GM18498 (cell line): ENCODE measurements at regions not wholly inside any gene's neighbourhood (a gene's known extent, or its start where the extent isn't known, plus 50 kb on each side); places are given as distances from the start of the nearest gene placed in this dataset.

Experiments used
- ATAC-seq: cut with Tn5 transposase; IDR thresholded peaks from one replicate; pipeline ENCODE4 v1.9.1; 2021; ENCODE audit warnings: mild to moderate bottlenecking, moderate library complexity; ENCODE audit not compliant: unreplicated experiment

- ATAC-seq = no peak
These were observed 65.8 kb upstream of the CHD1 start for GRCh38 chr5:98994611-98995010.

DNA sequence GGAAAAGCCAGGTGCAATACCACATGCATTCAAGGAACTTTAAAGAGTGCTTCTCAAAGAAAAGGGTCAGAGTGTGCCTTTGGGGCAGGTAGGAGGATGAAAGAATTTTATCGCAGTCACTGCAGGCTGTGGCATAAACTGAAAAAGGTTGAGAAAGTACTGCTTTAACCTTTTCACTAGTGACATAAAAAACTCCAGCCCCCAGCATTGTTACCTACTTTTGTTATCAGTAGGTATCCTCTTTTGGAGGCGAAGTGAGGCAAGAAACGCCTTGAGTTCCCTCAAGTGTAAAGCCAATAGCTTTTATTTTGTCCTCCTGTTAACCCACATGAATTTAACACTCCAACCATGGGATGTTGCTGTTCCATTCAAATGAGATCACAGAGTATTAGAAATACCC lies 64.7 kb upstream of the CHD1 start:
- no peak for ATAC-seq

GRCh38 chr5:98992552-98992951 lies 63.7 kb upstream of the CHD1 start:
- no peak for ATAC-seq

DNA sequence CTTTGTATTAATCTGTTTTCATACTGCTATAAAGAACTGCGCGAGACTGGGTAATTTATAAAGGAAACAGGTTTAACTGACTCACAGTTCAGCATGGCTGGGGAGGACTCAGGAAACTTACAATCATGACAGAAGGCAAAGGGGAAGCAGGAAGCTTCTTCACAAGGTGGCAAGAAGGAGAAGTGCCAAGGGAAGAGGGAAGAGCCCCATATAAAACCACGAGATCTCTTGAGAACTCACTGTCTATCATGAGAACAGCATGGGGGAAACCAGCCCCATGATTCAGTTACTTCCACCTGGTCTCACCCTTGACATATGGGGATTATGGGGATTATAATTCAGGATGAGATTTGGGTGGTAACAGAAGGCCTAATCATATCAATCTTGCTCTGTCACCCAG lies 60.9 kb upstream of the CHD1 start:
- no peak for ATAC-seq

DNA sequence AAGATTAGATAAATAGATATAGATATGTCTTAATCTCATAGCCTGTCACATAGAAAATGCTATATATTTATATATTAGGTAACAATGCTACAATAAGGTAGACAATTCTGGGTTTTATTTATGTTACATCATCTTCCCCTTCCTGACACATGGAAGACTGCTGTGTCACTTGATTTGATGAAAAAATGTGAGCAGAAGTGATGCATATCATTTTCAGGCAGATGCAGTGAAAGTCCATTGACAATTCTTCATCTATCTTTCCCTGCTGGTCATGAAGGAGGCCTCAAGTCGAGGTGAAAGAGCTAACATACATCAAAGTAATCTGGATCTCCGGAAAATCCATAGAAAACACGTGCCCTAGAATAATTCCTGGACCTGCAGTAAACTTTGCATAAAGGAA lies 57.8 kb upstream of the CHD1 start:
- ATAC-seq = no peak

DNA sequence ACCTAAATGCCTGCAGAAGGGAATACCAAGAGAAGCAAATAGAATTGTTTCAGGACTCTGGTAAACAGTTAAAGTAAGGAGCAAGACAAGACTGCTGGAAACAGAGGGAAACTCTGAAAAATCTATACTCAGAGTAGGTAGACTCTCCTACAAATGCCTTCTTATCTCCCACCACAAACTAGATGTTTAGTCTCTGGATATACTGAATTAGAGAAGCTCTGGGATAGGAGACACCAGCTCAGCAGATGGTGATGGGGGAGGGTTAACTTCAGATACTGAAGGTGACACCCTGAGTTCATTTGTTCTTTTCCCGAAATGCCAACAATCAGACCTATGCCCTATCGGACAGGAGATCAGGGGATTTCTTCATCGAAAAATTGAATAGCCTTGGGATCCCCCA lies 54.1 kb upstream of the CHD1 start:
- ATAC-seq = no peak
